Lower lobe of right lung (tissue), 2 donors: ENCODE measurements at regions not wholly inside any gene's neighbourhood (a gene's known extent, or its start where the extent isn't known, plus 50 kb on each side); places are given as distances from the start of the nearest gene placed in this dataset.

ENCODE experiments used
- ATAC-seq, 2 donors: fragments of 200-7000 bp; cut with Tn5 transposase; one replicate each; pipeline ENCODE4 v1.9.1; 2020 to 2022; ENCODE audit warnings: mild to moderate bottlenecking in 2 of 2, moderate library complexity in 2 of 2
- DNase-seq: peaks from one replicate; pipeline ENCODE4 v3.0.0-alpha.2; 2020
- H3K27ac ChIP-seq: fragments of 200-600 bp; one replicate; pipeline ENCODE4 v1.8.0; 2022
- H3K27me3 ChIP-seq: fragments of 200-600 bp; one replicate; pipeline ENCODE4 v1.8.0; 2022; ENCODE audit warnings: low read depth
- H3K36me3 ChIP-seq: fragments of 200-600 bp; one replicate; pipeline ENCODE4 v1.8.0; 2022; ENCODE audit warnings: mild to moderate bottlenecking
- H3K4me1 ChIP-seq: fragments of 200-600 bp; one replicate; pipeline ENCODE4 v1.8.0; 2022
- H3K4me3 ChIP-seq: fragments of 200-600 bp; one replicate; pipeline ENCODE4 v1.8.0; 2022; ENCODE audit warnings: mild to moderate bottlenecking
- H3K9me3 ChIP-seq: fragments of 200-600 bp; one replicate; pipeline ENCODE4 v1.8.0; 2022
- intact Hi-C: fragments of 100-400 bp; cut with DNase I; formaldehyde crosslinking; loops from one replicate; pipeline ENCODE4 v1.11.0; 2022
- TF ChIP-seq, protein P1 (sequence below): fragments of 200-600 bp; IDR thresholded peaks from one replicate; pipeline ENCODE4 v1.8.0; 2022; ENCODE audit warnings: antibody characterized with exemption, mild to moderate bottlenecking
- donor health status: DM: no; HTN: yes; CAD: no; lungs with severe emphysema.

DNA sequence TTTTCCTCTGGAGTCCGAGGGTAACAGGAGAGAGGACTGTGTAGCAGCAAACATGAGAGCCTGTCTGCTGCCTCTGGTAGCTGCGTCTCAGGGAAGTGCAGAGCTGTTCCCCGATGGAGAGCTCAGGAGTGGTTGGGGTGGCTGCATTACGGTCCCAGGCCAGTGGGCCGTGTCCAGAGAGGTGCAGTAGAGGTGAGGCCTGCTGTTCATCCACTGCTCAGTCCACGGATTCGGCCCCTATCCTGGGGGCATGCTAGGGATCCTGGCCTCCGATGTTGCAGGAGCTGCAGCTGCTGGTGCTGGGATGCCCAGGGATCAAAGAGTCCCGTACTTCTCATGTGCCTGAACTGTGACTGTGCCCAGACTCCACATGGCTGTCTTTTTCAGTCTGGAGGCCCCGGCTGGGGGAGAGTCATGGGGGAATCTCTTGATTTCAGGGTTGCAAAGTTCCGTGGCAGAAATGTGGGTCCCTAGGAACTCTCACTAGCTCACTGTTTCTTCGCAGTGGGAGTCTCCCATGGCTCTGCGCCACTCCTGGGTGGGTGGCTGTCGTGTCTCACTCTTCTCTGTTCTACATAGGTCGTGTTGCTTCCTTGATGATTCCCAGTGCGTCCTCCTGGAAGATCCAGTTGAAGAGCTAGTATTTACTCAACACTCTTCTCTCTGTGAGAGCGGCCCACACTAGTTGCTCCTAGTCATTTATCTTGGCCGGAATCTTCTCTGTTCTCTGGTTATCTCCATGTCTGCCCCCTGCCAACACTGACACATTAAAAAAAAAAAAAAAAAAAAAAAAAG lies 109.5 kb upstream of the CENPE start:
- Histone ChIP-seq H3K27me3 (no peaks in the 10 kb centered on the region), H3K36me3 (no peaks in the 10 kb centered on the region), H3K9me3 (no peaks in the 10 kb centered on the region), H3K4me1 (no peaks in the 10 kb centered on the region), H3K4me3 (no peak overlapping the region), H3K27ac (no peak overlapping the region)
- peak in 1 of 2 donors; percentile 43 for ATAC-seq
- TF ChIP-seq, protein P1, sequence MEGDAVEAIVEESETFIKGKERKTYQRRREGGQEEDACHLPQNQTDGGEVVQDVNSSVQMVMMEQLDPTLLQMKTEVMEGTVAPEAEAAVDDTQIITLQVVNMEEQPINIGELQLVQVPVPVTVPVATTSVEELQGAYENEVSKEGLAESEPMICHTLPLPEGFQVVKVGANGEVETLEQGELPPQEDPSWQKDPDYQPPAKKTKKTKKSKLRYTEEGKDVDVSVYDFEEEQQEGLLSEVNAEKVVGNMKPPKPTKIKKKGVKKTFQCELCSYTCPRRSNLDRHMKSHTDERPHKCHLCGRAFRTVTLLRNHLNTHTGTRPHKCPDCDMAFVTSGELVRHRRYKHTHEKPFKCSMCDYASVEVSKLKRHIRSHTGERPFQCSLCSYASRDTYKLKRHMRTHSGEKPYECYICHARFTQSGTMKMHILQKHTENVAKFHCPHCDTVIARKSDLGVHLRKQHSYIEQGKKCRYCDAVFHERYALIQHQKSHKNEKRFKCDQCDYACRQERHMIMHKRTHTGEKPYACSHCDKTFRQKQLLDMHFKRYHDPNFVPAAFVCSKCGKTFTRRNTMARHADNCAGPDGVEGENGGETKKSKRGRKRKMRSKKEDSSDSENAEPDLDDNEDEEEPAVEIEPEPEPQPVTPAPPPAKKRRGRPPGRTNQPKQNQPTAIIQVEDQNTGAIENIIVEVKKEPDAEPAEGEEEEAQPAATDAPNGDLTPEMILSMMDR = no peak
- intact Hi-C loops = no loop called here
- no peak for DNase-seq

DNA sequence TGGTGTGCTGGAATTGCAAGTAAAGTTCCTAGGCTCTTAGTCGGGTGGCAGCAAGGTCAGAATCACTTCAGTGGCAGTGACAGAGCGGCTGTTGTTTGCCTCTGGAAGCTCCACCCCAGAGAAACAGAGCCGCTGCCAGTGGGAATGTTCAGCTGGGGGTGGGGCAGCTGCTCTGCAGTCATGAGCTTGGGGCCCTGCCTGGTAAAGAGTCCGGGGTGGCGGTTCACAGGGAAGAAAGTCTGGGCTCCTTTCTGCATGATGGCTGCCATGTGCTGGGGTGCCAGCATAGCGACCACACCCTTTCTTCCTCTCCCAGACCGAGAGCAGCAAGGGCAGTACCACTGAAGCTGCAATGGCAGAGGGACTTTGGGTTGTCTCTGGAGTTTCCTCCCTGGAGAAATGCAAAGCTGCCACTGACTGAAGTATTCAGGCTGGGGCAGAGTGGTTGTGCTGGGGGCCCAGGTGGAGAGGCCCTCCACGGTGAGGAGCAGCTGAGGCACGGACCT lies 108.8 kb upstream of the CENPE start:
- no peak overlapping the region for H3K27ac ChIP-seq
- ATAC-seq = peak; percentile 40 to 72
- H3K9me3 ChIP-seq = no peaks in the 10 kb centered on the region
- H3K27me3 ChIP-seq = no peaks in the 10 kb centered on the region
- TF ChIP-seq, protein P1 = no peak
- no peak overlapping the region for H3K4me3 ChIP-seq
- H3K4me1 ChIP-seq = no peaks in the 10 kb centered on the region
- DNase-seq = peak; percentile 40
- intact Hi-C loops = no loop called here
- no peaks in the 10 kb centered on the region for H3K36me3 ChIP-seq

DNA sequence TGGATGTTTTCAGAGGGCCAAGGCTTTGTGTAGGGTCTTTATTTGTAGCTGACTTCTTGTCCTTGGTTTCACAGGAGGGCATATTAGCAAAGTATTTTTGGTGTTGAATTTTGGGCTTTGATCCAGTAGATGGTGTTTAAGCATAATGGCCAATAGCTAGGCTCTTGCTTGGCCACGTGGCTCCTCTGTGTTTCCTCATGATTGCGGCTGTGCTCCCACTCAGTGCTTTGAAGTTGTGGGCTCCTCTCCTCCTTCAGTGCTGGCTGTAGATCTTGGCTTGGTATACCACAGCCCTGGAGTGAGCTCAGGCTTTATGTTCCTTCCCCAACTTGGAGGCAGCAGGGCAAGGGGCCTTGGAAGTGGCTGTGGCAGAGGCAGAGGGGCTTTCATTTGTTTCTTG lies 107.2 kb upstream of the CENPE start:
- Histone ChIP-seq H3K27me3 (no peaks in the 10 kb centered on the region), H3K27ac (no peak overlapping the region), H3K4me3 (no peak overlapping the region), H3K4me1 (no peaks in the 10 kb centered on the region), H3K9me3 (no peaks in the 10 kb centered on the region), H3K36me3 (no peaks in the 10 kb centered on the region)
- TF ChIP-seq, protein P1 = no peak
- no peak for ATAC-seq
- intact Hi-C loops = no loop called here
- no peak for DNase-seq

DNA sequence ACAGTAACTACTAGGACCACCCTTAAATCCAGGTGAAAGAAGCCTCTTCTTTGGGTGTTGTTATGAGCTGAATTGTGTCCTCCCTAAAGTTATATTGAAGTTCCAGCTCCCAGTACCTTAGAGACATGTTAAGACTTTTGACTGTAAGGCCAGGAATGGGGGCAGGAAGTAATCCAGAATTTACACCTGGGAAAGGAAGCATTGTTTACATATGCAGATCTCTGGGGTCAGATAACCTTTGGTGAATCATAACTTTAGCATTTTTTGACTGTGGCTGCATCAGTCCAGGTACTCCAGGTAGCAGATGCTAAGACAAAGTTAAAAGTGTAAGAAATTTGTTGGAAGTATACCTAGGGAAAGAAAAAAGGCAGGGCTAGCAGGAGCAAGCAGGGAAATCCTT lies 104.9 kb upstream of the CENPE start:
- DNase-seq = no peak
- H3K27me3 ChIP-seq = no peaks in the 10 kb centered on the region
- H3K4me1 ChIP-seq = no peaks in the 10 kb centered on the region
- no peak overlapping the region for H3K4me3 ChIP-seq
- TF ChIP-seq, protein P1 = no peak
- no peaks in the 10 kb centered on the region for H3K36me3 ChIP-seq
- intact Hi-C loops = no loop called here
- no peak overlapping the region for H3K27ac ChIP-seq
- ATAC-seq = no peak
- H3K9me3 ChIP-seq = no peaks in the 10 kb centered on the region

DNA sequence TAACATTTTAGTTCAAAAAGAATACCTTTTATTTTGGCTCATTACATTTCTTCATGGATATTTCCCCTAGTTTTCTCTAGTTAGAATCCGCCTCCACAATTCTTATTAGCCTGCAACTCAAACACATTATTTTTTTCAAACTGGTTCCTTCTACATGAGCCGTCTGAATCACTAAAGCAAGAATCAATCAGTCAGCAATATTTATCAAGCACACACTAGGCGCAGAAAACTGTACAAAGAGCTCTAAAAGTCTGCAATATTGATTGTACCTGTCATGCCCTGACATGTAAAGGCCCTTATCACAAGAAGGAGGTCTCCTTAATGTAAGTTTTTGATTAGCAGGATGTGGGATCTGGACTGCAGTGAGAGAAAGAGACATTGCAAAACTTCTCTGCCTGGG lies 94.8 kb upstream of the CENPE start:
- intact Hi-C loops = no loop called here
- DNase-seq (no peak), ATAC-seq (no peak)
- no peaks in the 10 kb centered on the region for H3K27me3 ChIP-seq
- H3K4me1 ChIP-seq = no peaks in the 10 kb centered on the region
- no peaks in the 10 kb centered on the region for H3K9me3 ChIP-seq
- TF ChIP-seq, protein P1 = no peak
- H3K27ac ChIP-seq = no peak overlapping the region
- H3K36me3 ChIP-seq = no peaks in the 10 kb centered on the region
- H3K4me3 ChIP-seq = no peak overlapping the region
